ENCODE measurements at regions not wholly inside any gene's neighbourhood (a gene's known extent, or its start where the extent isn't known, plus 50 kb on each side); places are given as distances from the start of the nearest gene placed in this dataset.

DNA sequence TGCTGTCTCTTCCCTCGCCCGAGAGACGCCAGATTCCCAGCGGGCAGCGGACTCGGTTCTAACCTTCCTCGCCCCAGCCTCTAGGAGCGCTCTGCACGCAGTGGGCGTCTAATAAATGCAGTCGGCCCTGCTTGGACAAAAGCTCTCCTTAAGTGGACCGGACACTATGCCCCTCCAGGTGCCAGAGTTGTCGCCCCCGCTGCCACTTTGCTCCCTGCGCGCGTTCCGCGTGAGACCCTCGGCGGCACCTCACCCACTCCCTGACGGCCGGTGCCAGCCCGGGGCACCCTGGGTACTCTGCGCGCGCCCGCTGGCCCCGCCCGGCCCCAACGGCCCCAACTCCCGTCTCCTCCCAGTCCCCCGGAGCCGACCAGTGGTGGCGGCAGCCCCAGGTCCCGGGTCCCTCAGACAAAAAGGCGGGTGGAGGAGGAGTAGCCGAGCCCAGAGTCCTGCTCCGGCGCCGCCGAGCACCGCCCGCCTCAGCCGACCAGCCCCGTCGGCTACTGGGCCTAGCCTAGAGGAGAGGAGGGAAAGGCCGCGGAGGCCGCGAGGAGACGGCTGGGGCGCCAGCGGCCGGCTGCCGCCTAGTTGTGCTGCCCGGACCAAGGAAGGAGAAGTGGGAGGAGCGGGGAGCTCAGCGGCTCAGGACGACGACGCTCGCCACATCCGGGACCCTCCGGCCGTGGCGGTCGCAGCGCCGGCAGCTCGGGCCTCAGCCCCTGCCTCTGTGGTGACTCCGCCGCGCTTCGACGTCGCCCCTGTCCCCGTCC lies 123.0 kb downstream of the GOSR1 start (continued):
- TF ChIP-seq GABPA (IDR thresholded peaks at IDR 0.05; ENCODE audit: low read depth, low read length) (no peak), GABPA (CRISPR knock-in tag; IDR thresholded peaks at IDR 0.05; ENCODE audit: low read depth) (no peak), DNMT3B (CRISPR knock-in tag; conservative IDR thresholded peaks at IDR 0.05) (no peak), DNMT1 (CRISPR knock-in tag; IDR thresholded peaks at IDR 0.05) (no peak), ZNF234 (CRISPR knock-in tag; conservative IDR thresholded peaks at IDR 0.05) (0 out of 2 replicates have a peak, but pooled peaks have one; percentile 12), ZBTB21 (CRISPR knock-in tag; IDR thresholded peaks at IDR 0.05) (no peak), ZFYVE20 (CRISPR knock-in tag; IDR thresholded peaks at IDR 0.05; ENCODE audit: borderline replicate concordance, low read depth) (no peak), ZNF629 (CRISPR knock-in tag; conservative IDR thresholded peaks at IDR 0.05) (no peak), ZFP90 (CRISPR knock-in tag; IDR thresholded peaks at IDR 0.05; ENCODE audit: borderline replicate concordance) (no peak), ZNF841 (CRISPR knock-in tag; IDR thresholded peaks at IDR 0.05; ENCODE audit: borderline replicate concordance) (no peak), ERF (CRISPR knock-in tag; IDR thresholded peaks at IDR 0.05) (peak; percentile 62), RBFOX2 (IDR thresholded peaks at IDR 0.05; ENCODE audit: low read depth, low read length) (peak; percentile 96), HMG20B (CRISPR knock-in tag; conservative IDR thresholded peaks at IDR 0.05) (peak; percentile 7; the same call in 1 of the 2 replicates), FOSL1 (CRISPR knock-in tag; IDR thresholded peaks at IDR 0.05; ENCODE audit: borderline replicate concordance) (no peak), ZNF605 (CRISPR knock-in tag; IDR thresholded peaks at IDR 0.05) (no peak), TMF1 (CRISPR knock-in tag; IDR thresholded peaks at IDR 0.05; ENCODE audit: low read depth) (peak; percentile 75; the same call in 1 of the 2 replicates)
- TF ChIP-seq, protein P1, sequence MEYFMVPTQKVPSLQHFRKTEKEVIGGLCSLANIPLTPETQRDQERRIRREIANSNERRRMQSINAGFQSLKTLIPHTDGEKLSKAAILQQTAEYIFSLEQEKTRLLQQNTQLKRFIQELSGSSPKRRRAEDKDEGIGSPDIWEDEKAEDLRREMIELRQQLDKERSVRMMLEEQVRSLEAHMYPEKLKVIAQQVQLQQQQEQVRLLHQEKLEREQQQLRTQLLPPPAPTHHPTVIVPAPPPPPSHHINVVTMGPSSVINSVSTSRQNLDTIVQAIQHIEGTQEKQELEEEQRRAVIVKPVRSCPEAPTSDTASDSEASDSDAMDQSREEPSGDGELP (IDR thresholded peaks at IDR 0.05; ENCODE audit: borderline replicate concordance, low read depth) = no peak
- TF ChIP-seq, protein P2, sequence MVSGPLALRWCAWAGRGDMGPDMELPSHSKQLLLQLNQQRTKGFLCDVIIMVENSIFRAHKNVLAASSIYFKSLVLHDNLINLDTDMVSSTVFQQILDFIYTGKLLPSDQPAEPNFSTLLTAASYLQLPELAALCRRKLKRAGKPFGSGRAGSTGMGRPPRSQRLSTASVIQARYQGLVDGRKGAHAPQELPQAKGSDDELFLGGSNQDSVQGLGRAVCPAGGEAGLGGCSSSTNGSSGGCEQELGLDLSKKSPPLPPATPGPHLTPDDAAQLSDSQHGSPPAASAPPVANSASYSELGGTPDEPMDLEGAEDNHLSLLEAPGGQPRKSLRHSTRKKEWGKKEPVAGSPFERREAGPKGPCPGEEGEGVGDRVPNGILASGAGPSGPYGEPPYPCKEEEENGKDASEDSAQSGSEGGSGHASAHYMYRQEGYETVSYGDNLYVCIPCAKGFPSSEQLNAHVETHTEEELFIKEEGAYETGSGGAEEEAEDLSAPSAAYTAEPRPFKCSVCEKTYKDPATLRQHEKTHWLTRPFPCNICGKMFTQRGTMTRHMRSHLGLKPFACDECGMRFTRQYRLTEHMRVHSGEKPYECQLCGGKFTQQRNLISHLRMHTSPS (CRISPR knock-in tag; IDR thresholded peaks at IDR 0.05; ENCODE audit: low read depth) = peak; percentile 96
- TF ChIP-seq, protein P3, sequence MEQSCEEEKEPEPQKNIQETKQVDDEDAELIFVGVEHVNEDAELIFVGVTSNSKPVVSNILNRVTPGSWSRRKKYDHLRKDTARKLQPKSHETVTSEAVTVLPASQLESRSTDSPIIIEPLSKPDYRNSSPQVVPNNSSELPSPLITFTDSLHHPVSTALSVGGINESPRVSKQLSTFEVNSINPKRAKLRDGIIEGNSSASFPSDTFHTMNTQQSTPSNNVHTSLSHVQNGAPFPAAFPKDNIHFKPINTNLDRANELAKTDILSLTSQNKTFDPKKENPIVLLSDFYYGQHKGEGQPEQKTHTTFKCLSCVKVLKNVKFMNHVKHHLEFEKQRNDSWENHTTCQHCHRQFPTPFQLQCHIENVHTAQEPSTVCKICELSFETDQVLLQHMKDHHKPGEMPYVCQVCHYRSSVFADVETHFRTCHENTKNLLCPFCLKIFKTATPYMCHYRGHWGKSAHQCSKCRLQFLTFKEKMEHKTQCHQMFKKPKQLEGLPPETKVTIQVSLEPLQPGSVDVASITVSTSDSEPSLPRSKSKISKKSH (CRISPR knock-in tag; IDR thresholded peaks at IDR 0.05; ENCODE audit: borderline replicate concordance) = peak; percentile 88
- TF ChIP-seq, protein P4, sequence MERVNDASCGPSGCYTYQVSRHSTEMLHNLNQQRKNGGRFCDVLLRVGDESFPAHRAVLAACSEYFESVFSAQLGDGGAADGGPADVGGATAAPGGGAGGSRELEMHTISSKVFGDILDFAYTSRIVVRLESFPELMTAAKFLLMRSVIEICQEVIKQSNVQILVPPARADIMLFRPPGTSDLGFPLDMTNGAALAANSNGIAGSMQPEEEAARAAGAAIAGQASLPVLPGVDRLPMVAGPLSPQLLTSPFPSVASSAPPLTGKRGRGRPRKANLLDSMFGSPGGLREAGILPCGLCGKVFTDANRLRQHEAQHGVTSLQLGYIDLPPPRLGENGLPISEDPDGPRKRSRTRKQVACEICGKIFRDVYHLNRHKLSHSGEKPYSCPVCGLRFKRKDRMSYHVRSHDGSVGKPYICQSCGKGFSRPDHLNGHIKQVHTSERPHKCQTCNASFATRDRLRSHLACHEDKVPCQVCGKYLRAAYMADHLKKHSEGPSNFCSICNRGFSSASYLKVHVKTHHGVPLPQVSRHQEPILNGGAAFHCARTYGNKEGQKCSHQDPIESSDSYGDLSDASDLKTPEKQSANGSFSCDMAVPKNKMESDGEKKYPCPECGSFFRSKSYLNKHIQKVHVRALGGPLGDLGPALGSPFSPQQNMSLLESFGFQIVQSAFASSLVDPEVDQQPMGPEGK (CRISPR knock-in tag; IDR thresholded peaks at IDR 0.05) = peak; percentile 78
- TF ChIP-seq, protein P5, sequence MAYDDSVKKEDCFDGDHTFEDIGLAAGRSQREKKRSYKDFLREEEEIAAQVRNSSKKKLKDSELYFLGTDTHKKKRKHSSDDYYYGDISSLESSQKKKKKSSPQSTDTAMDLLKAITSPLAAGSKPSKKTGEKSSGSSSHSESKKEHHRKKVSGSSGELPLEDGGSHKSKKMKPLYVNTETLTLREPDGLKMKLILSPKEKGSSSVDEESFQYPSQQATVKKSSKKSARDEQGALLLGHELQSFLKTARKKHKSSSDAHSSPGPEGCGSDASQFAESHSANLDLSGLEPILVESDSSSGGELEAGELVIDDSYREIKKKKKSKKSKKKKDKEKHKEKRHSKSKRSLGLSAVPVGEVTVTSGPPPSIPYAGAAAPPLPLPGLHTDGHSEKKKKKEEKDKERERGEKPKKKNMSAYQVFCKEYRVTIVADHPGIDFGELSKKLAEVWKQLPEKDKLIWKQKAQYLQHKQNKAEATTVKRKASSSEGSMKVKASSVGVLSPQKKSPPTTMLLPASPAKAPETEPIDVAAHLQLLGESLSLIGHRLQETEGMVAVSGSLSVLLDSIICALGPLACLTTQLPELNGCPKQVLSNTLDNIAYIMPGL (CRISPR knock-in tag; IDR thresholded peaks at IDR 0.05; ENCODE audit: borderline replicate concordance in 1 of 2, low read depth in 1 of 2) = peak; percentile 87 to 89
